ENCODE measurements at regions not wholly inside any gene's neighbourhood (a gene's known extent, or its start where the extent isn't known, plus 50 kb on each side); places are given as distances from the start of the nearest gene placed in this dataset.
"Not testable (repeated sequence)": the region's sequence is repeated elsewhere in the genome, so short reads cannot be mapped to it uniquely, and the experiment has no call there.

- Histone ChIP-seq H2AFZ (ENCODE audit: low read depth) (peak overlapping the region; percentile 50; the same call in 1 of the 2 replicates), H3K9ac (no peak overlapping the region), H3K4me2 (peak overlapping the region; percentile 61; the same call in 1 of the 2 replicates), H3K79me2 (ENCODE audit: insufficient read depth, low read depth) (no peaks in the 10 kb centered on the region), H3K36me3 (ENCODE audit: insufficient read depth) (no peaks in the 10 kb centered on the region), H3K27ac (no peak overlapping the region), H3K4me1 (ENCODE audit: low read depth, poor library complexity, severe bottlenecking) (peaks cover 35% of the 10 kb centered on the region), H4K20me1 (ENCODE audit: insufficient read depth) (no peaks in the 10 kb centered on the region), H3K4me3 (IDR thresholded peaks at IDR 0.05; ENCODE audit: insufficient read depth, low read depth, low read length) (no peak overlapping the region), H3K27me3 (ENCODE audit: insufficient read depth, low read depth) (no peaks in the 10 kb centered on the region)
- TF ChIP-seq, protein P1, sequence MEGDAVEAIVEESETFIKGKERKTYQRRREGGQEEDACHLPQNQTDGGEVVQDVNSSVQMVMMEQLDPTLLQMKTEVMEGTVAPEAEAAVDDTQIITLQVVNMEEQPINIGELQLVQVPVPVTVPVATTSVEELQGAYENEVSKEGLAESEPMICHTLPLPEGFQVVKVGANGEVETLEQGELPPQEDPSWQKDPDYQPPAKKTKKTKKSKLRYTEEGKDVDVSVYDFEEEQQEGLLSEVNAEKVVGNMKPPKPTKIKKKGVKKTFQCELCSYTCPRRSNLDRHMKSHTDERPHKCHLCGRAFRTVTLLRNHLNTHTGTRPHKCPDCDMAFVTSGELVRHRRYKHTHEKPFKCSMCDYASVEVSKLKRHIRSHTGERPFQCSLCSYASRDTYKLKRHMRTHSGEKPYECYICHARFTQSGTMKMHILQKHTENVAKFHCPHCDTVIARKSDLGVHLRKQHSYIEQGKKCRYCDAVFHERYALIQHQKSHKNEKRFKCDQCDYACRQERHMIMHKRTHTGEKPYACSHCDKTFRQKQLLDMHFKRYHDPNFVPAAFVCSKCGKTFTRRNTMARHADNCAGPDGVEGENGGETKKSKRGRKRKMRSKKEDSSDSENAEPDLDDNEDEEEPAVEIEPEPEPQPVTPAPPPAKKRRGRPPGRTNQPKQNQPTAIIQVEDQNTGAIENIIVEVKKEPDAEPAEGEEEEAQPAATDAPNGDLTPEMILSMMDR (conservative IDR thresholded peaks at IDR 0.05; ENCODE audit: low read depth, low read length): no peak
Measured at GRCh38 chr18:59848002-59848401, 51.8 kb upstream of the PMAIP1 start.

DNA sequence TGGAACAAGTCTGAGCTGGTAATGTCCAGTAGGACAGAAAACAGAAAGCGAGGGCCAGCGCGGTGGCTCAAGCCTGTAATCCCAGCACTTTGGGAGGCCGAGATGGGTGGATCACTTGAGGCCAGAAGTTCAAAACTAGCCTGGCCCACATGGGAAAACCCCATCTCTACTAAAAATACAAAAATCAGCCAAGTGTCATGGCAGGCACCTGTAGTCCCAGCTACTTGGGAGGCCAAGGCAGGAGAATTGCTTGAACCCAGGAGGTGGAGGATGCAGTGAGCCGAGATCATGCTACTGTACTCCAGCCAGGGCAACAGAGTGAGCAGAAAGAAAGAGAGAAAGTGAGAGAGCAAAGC, 52.3 kb upstream of the PMAIP1 start:
- H3K79me2 ChIP-seq (ENCODE audit: insufficient read depth, low read depth); H3K27me3 ChIP-seq (ENCODE audit: insufficient read depth, low read depth); H3K36me3 ChIP-seq (ENCODE audit: insufficient read depth); H4K20me1 ChIP-seq (ENCODE audit: insufficient read depth); H3K4me3 ChIP-seq (IDR thresholded peaks at IDR 0.05; ENCODE audit: insufficient read depth, low read depth, low read length); H3K9ac ChIP-seq: not testable (repeated sequence)
- H3K4me1 ChIP-seq (ENCODE audit: low read depth, poor library complexity, severe bottlenecking): peaks cover 35% of the 10 kb centered on the region
- H3K4me2 ChIP-seq: peak overlapping the region; percentile 61
- H2AFZ ChIP-seq (ENCODE audit: low read depth): peak overlapping the region; percentile 50; the same call in 1 of the 2 replicates
- peak overlapping the region; percentile 31 for H3K27ac ChIP-seq

- H3K79me2 ChIP-seq (ENCODE audit: insufficient read depth, low read depth): no peaks in the 10 kb centered on the region
- no peaks in the 10 kb centered on the region for H3K27me3 ChIP-seq (ENCODE audit: insufficient read depth, low read depth)
- H3K9ac ChIP-seq: no peak overlapping the region
- no peak overlapping the region for H3K4me3 ChIP-seq (IDR thresholded peaks at IDR 0.05; ENCODE audit: insufficient read depth, low read depth, low read length)
- H3K27ac ChIP-seq: peak overlapping the region; percentile 31
- H3K36me3 ChIP-seq (ENCODE audit: insufficient read depth): no peaks in the 10 kb centered on the region
- TF ChIP-seq, protein P1 (conservative IDR thresholded peaks at IDR 0.05; ENCODE audit: low read depth, low read length): no peak
- H2AFZ ChIP-seq (ENCODE audit: low read depth): peak overlapping the region; percentile 50; the same call in 1 of the 2 replicates
- peaks cover 35% of the 10 kb centered on the region for H3K4me1 ChIP-seq (ENCODE audit: low read depth, poor library complexity, severe bottlenecking)
- H4K20me1 ChIP-seq (ENCODE audit: insufficient read depth): no peaks in the 10 kb centered on the region
- H3K4me2 ChIP-seq: peak overlapping the region; percentile 61
Measured at GRCh38 chr18:59846814-59847490, 52.8 kb upstream of the PMAIP1 start.

DNA sequence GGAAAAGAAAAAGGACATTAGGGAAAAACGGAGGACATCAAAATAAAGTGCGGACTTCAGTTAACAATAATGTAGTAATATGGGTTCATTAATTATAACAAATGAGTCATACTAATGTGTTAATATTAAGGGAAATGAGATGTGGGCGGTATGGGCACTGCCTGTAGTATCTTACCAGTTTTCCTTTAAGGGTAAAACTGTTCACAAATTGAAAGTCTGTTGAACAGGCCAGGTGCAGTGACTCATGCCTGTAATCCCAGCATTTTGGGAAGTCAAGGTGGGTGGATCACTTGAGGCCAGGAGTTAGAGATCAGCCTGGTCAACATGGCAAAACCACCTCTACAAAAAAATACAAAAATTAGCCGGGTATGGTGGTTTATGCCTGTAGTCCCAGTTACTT, 56.8 kb upstream of the PMAIP1 start:
- Histone ChIP-seq H3K9ac (no peak overlapping the region), H3K4me3 (IDR thresholded peaks at IDR 0.05; ENCODE audit: insufficient read depth, low read depth, low read length) (no peak overlapping the region), H3K36me3 (ENCODE audit: insufficient read depth) (no peaks in the 10 kb centered on the region), H3K4me2 (no peak overlapping the region), H3K27ac (no peak overlapping the region), H3K4me1 (ENCODE audit: low read depth, poor library complexity, severe bottlenecking) (peaks cover 29% of the 10 kb centered on the region), H3K79me2 (ENCODE audit: insufficient read depth, low read depth) (no peaks in the 10 kb centered on the region), H3K27me3 (ENCODE audit: insufficient read depth, low read depth) (no peaks in the 10 kb centered on the region), H2AFZ (ENCODE audit: low read depth) (no peak overlapping the region), H4K20me1 (ENCODE audit: insufficient read depth) (no peaks in the 10 kb centered on the region)
- TF ChIP-seq, protein P1 (conservative IDR thresholded peaks at IDR 0.05; ENCODE audit: low read depth, low read length): no peak

DNA sequence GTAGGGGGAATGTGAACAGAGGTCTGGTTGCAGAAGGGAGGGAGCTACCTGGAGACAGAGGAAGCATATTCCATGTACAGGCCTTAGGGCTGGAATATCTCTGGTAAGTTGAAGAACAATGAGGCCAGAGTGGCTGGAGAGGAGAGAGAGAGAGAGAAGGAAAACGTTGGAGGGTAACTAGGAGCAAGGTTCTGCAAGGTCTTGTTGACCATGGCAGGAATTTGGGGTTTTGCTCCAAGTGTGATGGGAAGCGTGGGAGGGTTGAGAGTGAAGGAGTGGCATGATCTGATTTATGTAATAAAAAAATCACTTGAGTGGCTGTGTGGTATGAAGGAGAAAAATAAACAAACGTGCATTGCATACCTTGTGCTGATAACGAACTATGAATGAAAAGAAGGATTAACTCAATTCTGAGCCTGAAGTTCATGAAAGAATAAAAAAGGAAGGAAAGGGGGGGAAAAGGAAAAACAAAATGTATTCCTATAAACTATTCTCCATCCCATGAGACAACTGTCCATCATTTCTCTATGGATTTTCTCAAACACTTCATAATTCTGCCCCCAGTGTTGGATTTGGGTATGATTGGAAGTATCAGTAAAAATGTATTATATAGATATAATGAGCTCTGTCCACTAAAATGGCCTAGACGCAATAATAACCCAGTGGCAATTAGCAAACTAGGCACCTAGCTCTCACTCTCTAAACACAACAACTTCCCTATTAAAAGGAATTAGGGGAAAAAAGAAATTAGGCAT, 59.7 kb upstream of the PMAIP1 start:
- Histone ChIP-seq H3K4me3 (IDR thresholded peaks at IDR 0.05; ENCODE audit: insufficient read depth, low read depth, low read length) (no peak overlapping the region), H3K27ac (no peak overlapping the region), H3K4me1 (ENCODE audit: low read depth, poor library complexity, severe bottlenecking) (peaks cover 13% of the 10 kb centered on the region), H3K4me2 (no peak overlapping the region), H2AFZ (ENCODE audit: low read depth) (no peak overlapping the region), H3K79me2 (ENCODE audit: insufficient read depth, low read depth) (no peaks in the 10 kb centered on the region), H4K20me1 (ENCODE audit: insufficient read depth) (no peaks in the 10 kb centered on the region), H3K36me3 (ENCODE audit: insufficient read depth) (no peaks in the 10 kb centered on the region), H3K9ac (no peak overlapping the region), H3K27me3 (ENCODE audit: insufficient read depth, low read depth) (no peaks in the 10 kb centered on the region)
- TF ChIP-seq, protein P1 (conservative IDR thresholded peaks at IDR 0.05; ENCODE audit: low read depth, low read length): peak; percentile 38

Measured in KMS-11 (cell line).